ENCODE measurements at regions not wholly inside any gene's neighbourhood (a gene's known extent, or its start where the extent isn't known, plus 50 kb on each side); places are given as distances from the start of the nearest gene placed in this dataset.

DNA sequence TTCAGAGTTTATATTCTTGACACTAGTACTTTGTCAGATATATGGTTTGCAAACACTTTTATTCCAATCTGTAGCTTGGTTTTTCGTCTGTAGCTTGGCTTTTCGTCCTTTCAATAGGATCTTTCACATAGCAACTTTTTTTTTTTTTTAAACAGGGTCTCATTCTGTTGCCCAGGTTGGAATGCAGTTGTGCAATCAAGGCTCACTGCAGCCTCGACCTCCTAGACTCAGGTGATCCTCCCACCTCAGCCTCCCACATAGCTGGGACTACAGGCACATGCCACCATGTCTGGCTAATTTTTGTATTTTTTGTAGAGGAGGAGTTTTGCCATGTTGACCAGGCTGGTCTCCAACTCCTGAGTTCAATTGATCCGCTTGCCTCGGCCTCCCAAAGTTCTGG, 460.4 kb upstream of the SOX5 start:
- Histone ChIP-seq H4K20me1 (ENCODE audit: control insufficient read depth, extremely low read depth, insufficient read depth, low read length) (no peaks in the 10 kb centered on the region), H3K9me1 (ENCODE audit: control insufficient read depth, extremely low read depth, insufficient read depth, low read length) (no peaks in the 10 kb centered on the region), H3K9ac (ENCODE audit: control insufficient read depth, extremely low read depth, insufficient read depth, low read length) (no peak overlapping the region), H3K4me2 (ENCODE audit: control insufficient read depth, extremely low read depth, insufficient read depth, low read depth, low read length) (no peak overlapping the region), H2AFZ (ENCODE audit: control insufficient read depth, low read length) (no peak overlapping the region), H3K4me3 (ENCODE audit: control insufficient read depth in 2 of 3, extremely low read depth in 1 of 3, insufficient read depth in 2 of 3, low read depth in 1 of 3, low read length in 3 of 3) (no peak overlapping the region), H3K9me3 (ENCODE audit: control insufficient read depth, low read depth, low read length) (no peaks in the 10 kb centered on the region), H3K79me2 (ENCODE audit: control insufficient read depth, insufficient read depth, low read length) (no peaks in the 10 kb centered on the region), H3K36me3 (ENCODE audit: control insufficient read depth in 2 of 2, extremely low read depth in 1 of 2, insufficient read depth in 2 of 2, low read length in 2 of 2) (no peaks in the 10 kb centered on the region), H3K27ac (ENCODE audit: control insufficient read depth, insufficient read depth, low read length) (no peak overlapping the region), H3K27me3 (ENCODE audit: control insufficient read depth, extremely low read depth, insufficient read depth, low read length) (no peaks in the 10 kb centered on the region), H3K4me1 (ENCODE audit: control insufficient read depth, extremely low read depth, insufficient read depth, low read length) (peaks cover 5% of the 10 kb centered on the region)
- FAIRE-seq (no peak), DNase-seq (ENCODE audit: low read depth, low spot score) (no peak)
- no peak for TF ChIP-seq CTCF (optimal IDR thresholded peaks at IDR 0.05 in 1 of 3, IDR thresholded peaks at IDR 0.05 in 1 of 3, conservative IDR thresholded peaks at IDR 0.05 in 1 of 3; ENCODE audit: extremely low read depth in 1 of 3, insufficient read depth in 2 of 3, low read length in 3 of 3)
- TF ChIP-seq EZH2 (IDR thresholded peaks at IDR 0.05; ENCODE audit: low read length): no peak
- dilution Hi-C loops (cut with MboI; ENCODE audit: extremely low pct_ligation_motif_present, low sequenced_read_pairs): no loop called here

GRCh38 chr12:24408305-24408704, 458.8 kb upstream of the SOX5 start:
- no peak overlapping the region for H3K4me2 ChIP-seq (ENCODE audit: control insufficient read depth, extremely low read depth, insufficient read depth, low read depth, low read length)
- H3K27me3 ChIP-seq (ENCODE audit: control insufficient read depth, extremely low read depth, insufficient read depth, low read length): no peaks in the 10 kb centered on the region
- no peaks in the 10 kb centered on the region for H3K9me3 ChIP-seq (ENCODE audit: control insufficient read depth, low read depth, low read length)
- dilution Hi-C loops (cut with MboI; ENCODE audit: extremely low pct_ligation_motif_present, low sequenced_read_pairs): no loop called here
- H3K79me2 ChIP-seq (ENCODE audit: control insufficient read depth, insufficient read depth, low read length): no peaks in the 10 kb centered on the region
- H3K27ac ChIP-seq (ENCODE audit: control insufficient read depth, insufficient read depth, low read length): no peak overlapping the region
- FAIRE-seq (no peak), DNase-seq (ENCODE audit: low read depth, low spot score) (no peak)
- H2AFZ ChIP-seq (ENCODE audit: control insufficient read depth, low read length): no peak overlapping the region
- no peaks in the 10 kb centered on the region for H3K9me1 ChIP-seq (ENCODE audit: control insufficient read depth, extremely low read depth, insufficient read depth, low read length)
- H3K9ac ChIP-seq (ENCODE audit: control insufficient read depth, extremely low read depth, insufficient read depth, low read length): no peak overlapping the region
- H4K20me1 ChIP-seq (ENCODE audit: control insufficient read depth, extremely low read depth, insufficient read depth, low read length): no peaks in the 10 kb centered on the region
- H3K36me3 ChIP-seq (ENCODE audit: control insufficient read depth in 2 of 2, extremely low read depth in 1 of 2, insufficient read depth in 2 of 2, low read length in 2 of 2): no peaks in the 10 kb centered on the region
- H3K4me1 ChIP-seq (ENCODE audit: control insufficient read depth, extremely low read depth, insufficient read depth, low read length): peaks cover 5% of the 10 kb centered on the region
- TF ChIP-seq CTCF (optimal IDR thresholded peaks at IDR 0.05 in 1 of 3, IDR thresholded peaks at IDR 0.05 in 1 of 3, conservative IDR thresholded peaks at IDR 0.05 in 1 of 3; ENCODE audit: extremely low read depth in 1 of 3, insufficient read depth in 2 of 3, low read length in 3 of 3): no peak
- no peak for TF ChIP-seq EZH2 (IDR thresholded peaks at IDR 0.05; ENCODE audit: low read length)
- H3K4me3 ChIP-seq (ENCODE audit: control insufficient read depth in 2 of 3, extremely low read depth in 1 of 3, insufficient read depth in 2 of 3, low read depth in 1 of 3, low read length in 3 of 3): no peak overlapping the region

Data from keratinocyte (primary cell).